Kidney (tissue), 13 donors: ENCODE measurements at regions not wholly inside any gene's neighbourhood (a gene's known extent, or its start where the extent isn't known, plus 50 kb on each side); places are given as distances from the start of the nearest gene placed in this dataset.
"Not testable (repeated sequence)": the region's sequence is repeated elsewhere in the genome, so short reads cannot be mapped to it uniquely, and the experiment has no call there.

Source experiments
- DNase-seq, 5 donors: peaks; one replicate each; pipeline ENCODE4 v3.0.0-alpha.2; 2013 to 2020
- FAIRE-seq: peaks from 2 replicates; lab custom pipeline; 2012; peaks lifted over from hg19 to GRCh38; lab: Jason Lieb, UNC
- H3K27ac ChIP-seq, 2 donors: one replicate each; pipeline ENCODE4 v1.7.0; 2013; ENCODE audit warnings: low read depth in 2 of 2, low read length in 2 of 2, inconsistent platforms in 1 of 2
- H3K27me3 ChIP-seq: one replicate; pipeline ENCODE4 v1.7.1; 2013; ENCODE audit warnings: low read length, inconsistent platforms; ENCODE audit not compliant: control insufficient read depth, insufficient read depth
- H3K36me3 ChIP-seq, 3 donors: one replicate each; pipeline versions ENCODE4 v1.7.0 to v1.7.1; 2013; ENCODE audit warnings: low read length in 3 of 3, control low read depth in 1 of 3, inconsistent platforms in 1 of 3; ENCODE audit not compliant: insufficient read depth in 3 of 3, control insufficient read depth in 2 of 3
- H3K4me1 ChIP-seq, 3 donors: one replicate each; pipeline versions ENCODE4 v1.7.0 to v1.7.1; 2013; ENCODE audit warnings: low read length in 3 of 3, inconsistent platforms in 1 of 3, low read depth in 1 of 3; ENCODE audit not compliant: control insufficient read depth in 2 of 3, insufficient read depth in 2 of 3
- H3K4me3 ChIP-seq, 3 donors: one replicate each; pipeline versions ENCODE4 v1.7.0 to v1.8.1; 2013; ENCODE audit warnings: low read length in 3 of 3, control low read depth in 1 of 3, inconsistent platforms in 1 of 3
- H3K9ac ChIP-seq, 3 donors: one replicate each; pipeline versions ENCODE4 v1.7.0 to v1.7.1; 2013; ENCODE audit warnings: low read length in 3 of 3, control low read depth in 1 of 3, inconsistent platforms in 1 of 3
- H3K9me3 ChIP-seq, 3 donors: one replicate each; pipeline versions ENCODE4 v1.7.0 to v1.7.1; 2013; ENCODE audit warnings: low read length in 3 of 3, control low read depth in 1 of 3, inconsistent platforms in 1 of 3; ENCODE audit not compliant: control insufficient read depth in 2 of 3, insufficient read depth in 1 of 3
- intact Hi-C: fragments of 100-400 bp; cut with DNase I; formaldehyde crosslinking; loops from one replicate; pipeline ENCODE4 v1.11.1; 2022
- TF ChIP-seq, protein P1 (sequence below): IDR thresholded peaks from 3 replicates; pipeline ENCODE4 v1.5.1; 2012; ENCODE audit warnings: mild to moderate bottlenecking, moderate library complexity, borderline replicate concordance; ENCODE audit not compliant: insufficient read depth; ENCODE audit errors: extremely low read depth
- donor health status: control.
- donor health status: control.
- donor health status: control.
- donor health status: control.
- donor health status: control.
- donor health status: DM: yes; HTN: yes; CAD: no.
- donor health status: Normal renal cell carcinoma (clear cell type).

DNA sequence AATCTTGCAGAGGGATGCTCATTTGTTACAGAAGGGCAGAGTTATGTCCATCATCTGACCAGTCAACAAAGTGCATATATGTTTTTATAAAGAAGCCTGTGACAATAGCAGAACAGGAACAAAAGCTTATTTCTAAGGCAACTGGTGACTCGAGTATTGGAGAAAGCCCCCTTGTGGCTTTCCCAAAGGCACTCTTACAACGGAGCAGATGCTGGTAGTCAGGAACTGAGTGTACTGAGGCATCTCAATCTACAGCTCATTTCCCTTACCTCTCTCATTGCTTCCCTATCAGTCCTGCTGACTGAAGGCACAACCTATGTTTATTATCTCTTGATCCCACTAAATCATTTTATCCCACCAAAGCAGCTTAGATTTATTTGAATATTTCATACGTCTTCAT, 557.1 kb upstream of the CHAC2 start:
- Histone ChIP-seq H3K27ac (no peak overlapping the region), H3K9ac (no peak overlapping the region), H3K4me1 (no peaks in the 10 kb centered on the region), H3K27me3 (no peaks in the 10 kb centered on the region), H3K36me3 (no peaks in the 10 kb centered on the region), H3K9me3 (no peaks in the 10 kb centered on the region), H3K4me3 (no peak overlapping the region)
- DNase-seq: no peak
- TF ChIP-seq, protein P1, sequence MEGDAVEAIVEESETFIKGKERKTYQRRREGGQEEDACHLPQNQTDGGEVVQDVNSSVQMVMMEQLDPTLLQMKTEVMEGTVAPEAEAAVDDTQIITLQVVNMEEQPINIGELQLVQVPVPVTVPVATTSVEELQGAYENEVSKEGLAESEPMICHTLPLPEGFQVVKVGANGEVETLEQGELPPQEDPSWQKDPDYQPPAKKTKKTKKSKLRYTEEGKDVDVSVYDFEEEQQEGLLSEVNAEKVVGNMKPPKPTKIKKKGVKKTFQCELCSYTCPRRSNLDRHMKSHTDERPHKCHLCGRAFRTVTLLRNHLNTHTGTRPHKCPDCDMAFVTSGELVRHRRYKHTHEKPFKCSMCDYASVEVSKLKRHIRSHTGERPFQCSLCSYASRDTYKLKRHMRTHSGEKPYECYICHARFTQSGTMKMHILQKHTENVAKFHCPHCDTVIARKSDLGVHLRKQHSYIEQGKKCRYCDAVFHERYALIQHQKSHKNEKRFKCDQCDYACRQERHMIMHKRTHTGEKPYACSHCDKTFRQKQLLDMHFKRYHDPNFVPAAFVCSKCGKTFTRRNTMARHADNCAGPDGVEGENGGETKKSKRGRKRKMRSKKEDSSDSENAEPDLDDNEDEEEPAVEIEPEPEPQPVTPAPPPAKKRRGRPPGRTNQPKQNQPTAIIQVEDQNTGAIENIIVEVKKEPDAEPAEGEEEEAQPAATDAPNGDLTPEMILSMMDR: no peak
- no peak for FAIRE-seq
- intact Hi-C loops: no loop called here

DNA sequence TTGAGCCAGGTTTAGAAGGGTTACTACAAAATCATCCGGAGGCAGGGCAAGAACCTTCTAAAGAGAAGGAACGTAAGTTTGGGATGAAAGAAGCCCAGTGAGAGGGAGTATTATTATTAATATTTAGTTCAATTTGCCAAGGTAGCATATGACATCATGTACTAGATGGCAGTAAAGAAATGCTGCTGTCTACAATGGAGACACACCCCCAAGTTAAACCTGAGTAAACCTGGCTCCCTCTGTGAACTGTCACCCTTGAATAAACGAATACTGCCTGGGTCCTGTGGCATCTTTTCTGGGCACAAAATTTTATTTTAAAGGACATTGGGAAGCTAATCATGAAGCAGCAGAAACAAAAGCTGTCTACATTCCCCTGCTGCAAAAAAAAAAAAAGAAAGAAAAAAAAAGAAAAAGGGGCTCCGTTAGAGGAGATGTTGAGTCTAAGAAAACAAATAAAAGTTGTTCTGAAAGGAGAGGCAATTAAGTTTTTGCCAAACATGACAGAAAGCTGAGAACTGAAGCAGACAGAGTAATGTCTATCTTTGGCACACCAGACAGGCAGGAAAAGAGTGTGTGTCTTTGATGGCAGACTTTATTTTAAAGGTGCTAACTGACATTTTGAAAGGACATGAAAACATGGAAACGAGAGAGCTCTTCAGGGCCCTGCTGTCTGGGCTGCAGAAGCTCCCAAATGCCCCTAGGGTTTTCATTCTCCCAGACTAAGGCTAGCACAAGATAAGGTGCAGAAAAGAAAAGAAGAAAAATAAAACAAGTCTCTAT, 557.7 kb upstream of the CHAC2 start:
- Histone ChIP-seq H3K9ac (no peak overlapping the region), H3K27ac (no peak overlapping the region), H3K36me3 (no peaks in the 10 kb centered on the region), H3K27me3 (no peaks in the 10 kb centered on the region), H3K4me3 (no peak overlapping the region), H3K4me1 (no peaks in the 10 kb centered on the region), H3K9me3 (no peaks in the 10 kb centered on the region)
- DNase-seq (no peak), FAIRE-seq (no peak)
- intact Hi-C loops: no loop called here
- TF ChIP-seq, protein P1: no peak

DNA sequence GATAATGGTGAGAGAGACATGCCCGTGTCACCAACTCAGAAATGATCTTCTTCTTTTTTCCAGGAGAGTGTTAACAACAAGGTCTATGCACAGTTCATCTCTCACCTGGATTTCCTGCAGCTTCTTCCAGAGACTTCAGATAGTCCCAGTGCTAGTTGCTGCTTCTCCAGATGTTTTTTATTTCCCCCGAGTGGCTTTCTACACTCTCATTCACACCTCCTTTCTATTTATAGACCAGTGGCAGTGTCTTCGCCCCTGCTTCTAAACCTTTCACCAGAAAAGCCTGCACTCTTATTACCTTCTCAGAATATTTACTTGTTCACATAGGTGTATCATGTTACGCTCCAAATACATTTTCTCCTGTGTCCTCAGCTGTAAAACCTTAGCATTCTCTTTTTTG, 558.8 kb upstream of the CHAC2 start:
- H3K9ac ChIP-seq: no peak overlapping the region
- no peaks in the 10 kb centered on the region for H3K27me3 ChIP-seq
- TF ChIP-seq, protein P1: no peak
- H3K4me3 ChIP-seq: no peak overlapping the region
- intact Hi-C loops: no loop called here
- DNase-seq (peak in 2 of 5 donors; percentile 15 to 49), FAIRE-seq (no peak)
- no peaks in the 10 kb centered on the region for H3K36me3 ChIP-seq
- H3K27ac ChIP-seq: no peak overlapping the region
- no peaks in the 10 kb centered on the region for H3K4me1 ChIP-seq
- H3K9me3 ChIP-seq: no peaks in the 10 kb centered on the region

DNA sequence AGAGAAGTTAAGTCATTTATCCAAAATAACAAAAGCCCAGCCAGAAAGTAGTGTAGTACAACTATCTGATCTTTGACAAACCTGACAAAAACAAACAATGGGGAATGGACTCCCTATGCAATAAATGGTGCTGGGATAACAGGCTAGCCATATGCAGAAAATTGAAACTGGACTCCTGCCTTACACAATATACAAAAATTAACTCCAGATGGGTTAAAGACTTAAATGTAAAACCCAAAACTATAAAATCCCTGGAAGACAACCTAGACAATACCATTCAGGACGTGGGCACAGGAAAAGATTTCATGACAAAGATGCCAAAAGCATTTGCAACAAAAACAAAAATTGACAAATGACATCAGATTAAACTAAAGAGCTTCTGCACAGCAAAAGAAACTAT, 561.4 kb upstream of the CHAC2 start:
- intact Hi-C loops, H3K9ac ChIP-seq, H3K9me3 ChIP-seq, FAIRE-seq, H3K36me3 ChIP-seq, H3K27me3 ChIP-seq, H3K4me3 ChIP-seq, DNase-seq, H3K27ac ChIP-seq, H3K4me1 ChIP-seq: not testable (repeated sequence)
